Stomach (tissue), 8 donors: ENCODE measurements at regions not wholly inside any gene's neighbourhood (a gene's known extent, or its start where the extent isn't known, plus 50 kb on each side); places are given as distances from the start of the nearest gene placed in this dataset.
"Not testable (repeated sequence)": the region's sequence is repeated elsewhere in the genome, so short reads cannot be mapped to it uniquely, and the experiment has no call there.

ENCODE experiments used
- DNase-seq, 2 donors: peaks; one replicate each; pipeline versions ENCODE4 v3.0.0 to v3.0.0-alpha.2; 2013 to 2019
- H3K27ac ChIP-seq, 5 donors: fragments of 200-600 bp in 4 of 5; sonication (generic) in 4 of 5; one replicate each; pipeline ENCODE4 v1.5.1; 2013 to 2019; ENCODE audit warnings: mild to moderate bottlenecking in 1 of 5, moderate library complexity in 1 of 5
- H3K27me3 ChIP-seq, 3 donors: fragments of 200-600 bp; sonication (generic); one replicate each; pipeline ENCODE4 v1.5.1; 2017 to 2019; ENCODE audit warnings: mixed run types in 1 of 3
- H3K36me3 ChIP-seq, 4 donors: fragments of 200-600 bp; sonication (generic); 1 replicate in 3 of 4; 2 replicates in 1 of 4; pipeline ENCODE4 v1.5.1; 2016 to 2019
- H3K4me1 ChIP-seq, 4 donors: fragments of 200-600 bp; sonication (generic); one replicate each; pipeline ENCODE4 v1.5.1; 2016 to 2019
- H3K4me3 ChIP-seq, 4 donors: fragments of 200-600 bp; sonication (generic) in 3 of 4; one replicate each; pipeline ENCODE4 v1.5.1; 2016 to 2019; ENCODE audit warnings: mild to moderate bottlenecking in 1 of 4
- H3K9me3 ChIP-seq, 4 donors: fragments of 200-600 bp; sonication (generic); one replicate each; pipeline ENCODE4 v1.5.1; 2016 to 2019
- EP300 ChIP-seq: sonication (generic); formaldehyde crosslinking; IDR thresholded peaks from one replicate; pipeline ENCODE4 v1.6.1; 2017; ENCODE audit warnings: antibody characterized with exemption
- POLR2A ChIP-seq, 4 donors: fragments of 450-650 bp; IDR thresholded peaks; one replicate each; pipeline ENCODE4 v1.6.1; 2016; ENCODE audit warnings: antibody characterized with exemption in 4 of 4, control low read depth in 2 of 4, mild to moderate bottlenecking in 1 of 4, moderate library complexity in 1 of 4
- POLR2AphosphoS5 ChIP-seq, 3 donors: sonication (generic); formaldehyde crosslinking; IDR thresholded peaks; one replicate each; pipeline ENCODE4 v1.6.1; 2016; ENCODE audit warnings: antibody characterized with exemption in 3 of 3
- WGBS, 5 donors: extraction: QIAGEN DNeasy Blood & Tissue Kit in 3 of 5; methylation state at CpG; one replicate each; pipeline versions ENCODE4 v1.1.5 to v1.1.7; 2013 to 2018; 5-methylcytosine and 5-hydroxymethylcytosine counted together
- intact Hi-C: fragments of 100-400 bp; cut with DNase I; formaldehyde crosslinking; loops from one replicate; pipeline ENCODE4 v1.15.1; 2023; ENCODE audit warnings: low total_unique reads
- TF ChIP-seq, protein P1 (sequence below), 7 experiments: fragments of 450-650 bp in 4 of 7; fragments of 200-600 bp in 3 of 7; sonication (generic) in 3 of 7; IDR thresholded peaks; one replicate each; pipeline ENCODE4 v1.5.1; 2016 to 2019; ENCODE audit warnings: antibody characterized with exemption in 7 of 7, control low read depth in 2 of 7, mild to moderate bottlenecking in 1 of 7
- donor health status: healthy with polysubstance abuse.
- donor health status: Bipolar disorder and iron deficiency.
- donor health status: healthy.

DNA sequence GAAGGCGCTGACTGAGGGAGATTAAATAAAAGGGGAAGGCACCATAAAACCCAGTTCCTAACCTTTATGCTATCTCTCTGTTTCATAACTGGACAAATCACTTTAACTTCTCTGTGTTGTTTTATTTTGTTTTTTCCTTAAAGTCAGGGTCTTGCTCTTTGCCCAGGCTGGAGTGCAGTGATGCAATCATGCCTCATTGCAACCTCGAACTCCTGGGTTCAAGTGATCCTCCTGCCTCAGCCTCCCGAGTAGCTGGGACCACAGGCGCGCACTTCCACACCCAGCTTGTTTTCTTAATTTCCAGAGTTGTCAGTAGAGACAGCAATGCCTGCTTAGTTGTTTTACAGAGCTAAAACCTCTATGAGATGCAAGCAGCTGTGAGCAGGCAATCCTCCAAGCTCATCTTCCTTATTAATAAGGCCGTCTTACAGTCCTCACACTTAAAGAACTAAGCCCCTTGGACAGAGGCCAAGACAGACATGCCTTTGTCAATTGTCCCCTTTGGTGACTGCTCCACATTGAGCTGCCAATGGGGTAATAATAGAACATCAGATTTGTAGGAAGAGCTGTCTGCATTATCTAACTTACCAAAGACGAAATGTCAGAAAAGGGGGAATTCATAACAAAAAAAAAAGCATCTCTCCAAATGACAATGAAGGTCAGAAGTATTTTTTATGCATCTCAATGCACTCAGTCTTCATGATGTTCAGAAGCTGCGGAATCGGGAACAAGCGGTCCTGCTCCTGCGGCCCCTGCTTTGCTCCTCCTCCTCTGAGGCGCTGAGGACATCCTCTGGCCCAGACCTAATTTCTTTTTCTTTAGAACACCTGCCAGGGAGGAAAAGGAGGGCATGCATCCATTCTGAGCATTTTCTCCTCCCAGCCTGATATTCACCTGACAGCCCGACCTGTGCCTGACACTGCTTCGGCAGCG, 62.7 kb upstream of the RNF32 start:
- TF ChIP-seq, protein P1, sequence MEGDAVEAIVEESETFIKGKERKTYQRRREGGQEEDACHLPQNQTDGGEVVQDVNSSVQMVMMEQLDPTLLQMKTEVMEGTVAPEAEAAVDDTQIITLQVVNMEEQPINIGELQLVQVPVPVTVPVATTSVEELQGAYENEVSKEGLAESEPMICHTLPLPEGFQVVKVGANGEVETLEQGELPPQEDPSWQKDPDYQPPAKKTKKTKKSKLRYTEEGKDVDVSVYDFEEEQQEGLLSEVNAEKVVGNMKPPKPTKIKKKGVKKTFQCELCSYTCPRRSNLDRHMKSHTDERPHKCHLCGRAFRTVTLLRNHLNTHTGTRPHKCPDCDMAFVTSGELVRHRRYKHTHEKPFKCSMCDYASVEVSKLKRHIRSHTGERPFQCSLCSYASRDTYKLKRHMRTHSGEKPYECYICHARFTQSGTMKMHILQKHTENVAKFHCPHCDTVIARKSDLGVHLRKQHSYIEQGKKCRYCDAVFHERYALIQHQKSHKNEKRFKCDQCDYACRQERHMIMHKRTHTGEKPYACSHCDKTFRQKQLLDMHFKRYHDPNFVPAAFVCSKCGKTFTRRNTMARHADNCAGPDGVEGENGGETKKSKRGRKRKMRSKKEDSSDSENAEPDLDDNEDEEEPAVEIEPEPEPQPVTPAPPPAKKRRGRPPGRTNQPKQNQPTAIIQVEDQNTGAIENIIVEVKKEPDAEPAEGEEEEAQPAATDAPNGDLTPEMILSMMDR (IDR thresholded peaks at IDR 0.05): no peak
- TF ChIP-seq EP300 (no peak), POLR2AphosphoS5 (IDR thresholded peaks at IDR 0.05) (no peak), POLR2A (IDR thresholded peaks at IDR 0.05) (no peak)
- no peaks in the 10 kb centered on the region for H3K27me3 ChIP-seq
- no peaks in the 10 kb centered on the region for H3K4me1 ChIP-seq
- no peak for DNase-seq
- intact Hi-C loops: no loop called here
- H3K9me3 ChIP-seq: peaks cover 0 to 5% (median 0%) of the 10 kb centered on the region in 4 donors
- no peak overlapping the region for H3K27ac ChIP-seq
- WGBS, 5 donors: 88 to 95% (median 90%) methylated on average over 15 of the region's 15 CpGs
- H3K36me3 ChIP-seq: no peaks in the 10 kb centered on the region
- no peak overlapping the region for H3K4me3 ChIP-seq

DNA sequence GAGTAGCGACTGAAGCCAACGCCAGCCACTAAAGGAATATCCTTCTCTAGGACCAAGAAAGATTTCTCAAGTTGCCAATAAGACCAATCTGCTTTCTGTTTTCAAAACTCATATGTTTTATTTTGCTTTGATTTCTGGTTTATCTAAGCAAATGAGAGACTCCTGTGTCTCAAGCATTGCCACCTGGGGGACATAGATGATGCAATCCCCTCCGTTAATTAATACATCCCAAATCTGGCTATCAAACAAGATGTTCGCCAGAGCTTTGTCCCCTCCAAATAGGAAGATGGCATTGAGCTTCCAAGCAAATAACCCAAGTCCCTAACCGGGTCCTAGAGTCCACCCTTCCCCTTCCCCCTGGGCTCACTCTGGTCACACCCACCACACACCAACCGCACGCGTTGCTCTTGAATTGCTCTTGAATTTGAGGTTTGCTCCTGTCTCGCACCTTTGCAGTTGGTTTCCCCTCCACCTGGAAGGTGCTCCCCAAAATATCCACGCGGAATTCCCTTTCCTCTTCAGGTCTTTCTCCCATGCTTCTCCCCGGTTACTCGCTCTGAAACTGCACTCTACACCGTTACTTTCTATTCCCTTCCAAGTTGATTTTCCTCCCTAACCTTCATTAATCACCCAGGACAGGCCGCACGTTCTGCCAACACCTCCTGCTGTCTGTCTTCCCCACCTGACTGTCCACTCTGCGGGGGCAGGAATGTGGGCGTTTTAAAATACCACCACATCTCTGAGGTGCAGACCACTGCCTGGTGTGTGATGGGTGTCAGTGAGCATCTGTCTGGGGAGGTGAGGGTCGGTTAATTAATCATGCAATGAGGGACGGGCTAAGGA, 64.1 kb upstream of the RNF32 start:
- DNase-seq: no peak
- H3K4me3 ChIP-seq: no peak overlapping the region
- no peak overlapping the region for H3K27ac ChIP-seq
- intact Hi-C loops: no loop called here
- TF ChIP-seq EP300: no peak
- TF ChIP-seq, protein P1 (IDR thresholded peaks at IDR 0.05): no peak
- TF ChIP-seq POLR2AphosphoS5 (IDR thresholded peaks at IDR 0.05): no peak
- no peak for TF ChIP-seq POLR2A (IDR thresholded peaks at IDR 0.05)
- no peaks in the 10 kb centered on the region for H3K4me1 ChIP-seq
- WGBS, 5 donors: 73 to 82% (median 77%) methylated on average over 20 of the region's 20 CpGs
- no peaks in the 10 kb centered on the region for H3K27me3 ChIP-seq
- H3K36me3 ChIP-seq: no peaks in the 10 kb centered on the region
- H3K9me3 ChIP-seq: peaks cover 0 to 5% (median 0%) of the 10 kb centered on the region in 4 donors

DNA sequence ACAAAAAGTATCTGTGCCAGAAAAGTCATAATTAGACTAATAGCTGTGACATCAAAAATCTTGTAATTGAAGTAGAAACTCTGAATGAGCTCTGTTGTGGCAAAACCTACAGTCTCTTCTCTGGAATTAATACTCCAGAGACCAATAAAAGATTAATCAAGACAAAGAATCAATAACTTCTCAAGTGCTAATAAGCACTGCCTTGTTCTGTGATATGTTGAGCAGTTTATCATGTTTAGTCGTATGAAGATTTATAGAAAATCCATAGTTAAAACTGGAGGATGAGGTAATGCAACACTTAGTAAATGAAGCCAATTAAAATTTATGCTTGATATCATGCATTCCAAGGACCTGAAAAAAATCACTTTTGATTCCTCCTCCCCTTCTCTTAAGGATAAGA, 72.3 kb upstream of the RNF32 start:
- TF ChIP-seq POLR2AphosphoS5 (IDR thresholded peaks at IDR 0.05) (no peak), EP300 (no peak), POLR2A (IDR thresholded peaks at IDR 0.05) (no peak)
- TF ChIP-seq, protein P1 (IDR thresholded peaks at IDR 0.05): no peak
- H3K4me3 ChIP-seq: no peak overlapping the region
- intact Hi-C loops: no loop called here
- peaks cover 0 to 11% (median 5%) of the 10 kb centered on the region in 4 donors for H3K9me3 ChIP-seq
- H3K27ac ChIP-seq: no peak overlapping the region
- DNase-seq: no peak
- peaks cover 0 to 9% (median 3%) of the 10 kb centered on the region in 4 donors for H3K4me1 ChIP-seq
- H3K27me3 ChIP-seq: no peaks in the 10 kb centered on the region
- H3K36me3 ChIP-seq: no peaks in the 10 kb centered on the region
- WGBS, 5 donors: 83 to 99% (median 93%) methylated on average over 1 of the region's 1 CpG

DNA sequence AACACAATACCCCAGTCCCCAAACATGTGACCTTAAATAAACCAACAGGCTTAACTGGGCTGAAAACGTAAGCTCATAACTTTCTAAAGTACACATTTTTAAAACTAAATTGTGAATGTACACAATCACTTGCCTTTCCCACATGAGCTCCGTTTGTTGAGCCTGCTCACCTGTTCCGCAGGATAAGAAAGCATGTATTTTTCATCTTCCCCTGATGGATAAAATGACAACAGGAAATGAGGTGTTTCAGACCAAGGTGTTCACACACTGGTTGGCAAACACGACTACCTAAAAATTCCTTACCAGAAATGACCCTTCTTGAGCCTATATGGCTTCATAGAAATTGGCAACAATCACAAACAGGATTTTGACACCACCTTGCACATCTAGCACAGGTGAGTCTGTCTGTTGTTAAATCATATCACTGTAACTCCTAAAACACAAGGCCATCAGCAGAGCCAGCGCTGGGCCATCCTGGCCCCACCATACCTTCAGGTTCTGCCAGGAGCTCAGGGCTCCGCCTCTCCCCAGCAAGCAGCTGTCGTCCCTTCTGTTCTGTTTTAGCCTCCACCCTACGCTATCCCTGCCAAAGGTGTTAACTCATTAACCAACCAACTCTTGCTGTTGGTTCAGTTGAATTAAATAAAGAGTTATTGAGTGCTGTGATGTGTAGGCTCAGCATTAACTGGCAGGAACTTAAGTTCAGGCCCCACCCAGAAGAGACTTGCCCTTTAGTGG, 73.6 kb upstream of the RNF32 start:
- WGBS, 5 donors: 32 to 54% (median 39%) methylated on average over 8 of the region's 8 CpGs
- Histone ChIP-seq H3K27me3 (no peaks in the 10 kb centered on the region), H3K27ac (no peak overlapping the region), H3K4me3 (no peak overlapping the region), H3K36me3 (no peaks in the 10 kb centered on the region), H3K9me3 (peaks cover 0 to 11% (median 5%) of the 10 kb centered on the region in 4 donors), H3K4me1 (peaks cover 0 to 9% (median 3%) of the 10 kb centered on the region in 4 donors)
- TF ChIP-seq, protein P1 (IDR thresholded peaks at IDR 0.05): no peak
- no peak for TF ChIP-seq POLR2AphosphoS5 (IDR thresholded peaks at IDR 0.05)
- no peak for TF ChIP-seq EP300
- no peak for TF ChIP-seq POLR2A (IDR thresholded peaks at IDR 0.05)
- peak in 1 of 2 donors; percentile 62 for DNase-seq
- intact Hi-C loops: no loop called here

DNA sequence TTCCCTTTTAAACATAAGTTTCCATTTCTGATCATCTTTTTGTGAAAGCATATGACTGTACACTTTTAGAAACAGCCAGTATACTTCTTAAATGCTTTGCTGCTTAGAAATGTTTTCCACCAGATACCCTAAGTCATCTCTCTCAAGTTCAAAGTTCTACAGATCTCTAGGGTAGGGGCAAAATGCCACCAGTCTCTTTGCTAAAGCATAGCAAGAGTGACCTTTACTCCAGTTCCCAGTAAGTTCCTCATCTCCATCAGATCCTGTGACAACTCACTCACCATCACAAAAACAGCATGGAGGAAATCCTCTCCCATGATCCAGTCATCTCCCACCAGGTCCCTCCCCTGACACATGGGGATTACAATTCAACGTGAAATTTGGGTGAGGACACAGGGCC, 75.6 kb upstream of the RNF32 start:
- H3K27me3 ChIP-seq, DNase-seq, intact Hi-C loops, H3K4me1 ChIP-seq, H3K4me3 ChIP-seq, H3K36me3 ChIP-seq, H3K27ac ChIP-seq: not testable (repeated sequence)
- peaks cover 0 to 11% (median 5%) of the 10 kb centered on the region in 4 donors for H3K9me3 ChIP-seq
- 80 to 95% (median 86%) methylated on average over 1 of the region's 1 CpG for WGBS, 5 donors
